ENCODE measurements at regions not wholly inside any gene's neighbourhood (a gene's known extent, or its start where the extent isn't known, plus 50 kb on each side); places are given as distances from the start of the nearest gene placed in this dataset.

DNA sequence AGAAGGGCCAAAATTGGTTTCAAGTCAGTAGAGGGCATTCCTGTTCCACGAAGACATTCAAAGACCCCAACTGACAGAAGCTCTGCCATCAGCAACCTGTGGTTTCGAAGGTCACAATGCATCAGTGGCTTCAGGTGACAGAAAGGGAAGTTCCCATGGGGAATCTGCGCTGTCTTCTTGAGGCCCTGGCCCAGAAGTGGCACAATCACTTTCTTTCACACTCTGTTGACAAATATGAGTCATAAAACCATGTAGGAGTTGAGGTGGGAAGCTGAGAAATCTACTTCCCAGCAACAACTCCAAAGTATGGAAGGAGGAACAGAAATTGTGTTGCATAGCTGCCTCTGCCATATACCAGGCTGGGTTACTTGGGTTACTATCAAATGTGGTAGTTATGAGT, 621.1 kb upstream of the FANCL start:
- Histone ChIP-seq H2AFZ (ENCODE audit: low read depth, low read length) (no peak overlapping the region), H3K9me3 (ENCODE audit: insufficient read depth, low read length) (no peaks in the 10 kb centered on the region), H3K36me3 (replicated peaks; ENCODE audit: low read depth, low read length) (no peaks in the 10 kb centered on the region), H3K4me3 (ENCODE audit: low read length) (no peak overlapping the region), H4K20me1 (ENCODE audit: insufficient read depth, low read length) (no peaks in the 10 kb centered on the region), H3K27ac (ENCODE audit: low read length) (peak overlapping the region; percentile 30; the same call in 1 of the 2 replicates), H3K4me2 (ENCODE audit: low read length) (peak overlapping the region; percentile 26), H3K9ac (ENCODE audit: low read length) (no peak overlapping the region), H3K4me1 (ENCODE audit: low read length) (peaks cover 55% of the 10 kb centered on the region), H3K27me3 (ENCODE audit: low read depth, low read length) (no peaks in the 10 kb centered on the region), H3K79me2 (ENCODE audit: low read length) (no peaks in the 10 kb centered on the region)
- no peak for TF ChIP-seq EZH2phosphoT487 (IDR thresholded peaks at IDR 0.05; ENCODE audit: low read depth)
- peak; percentile 33 for TF ChIP-seq CTCF (IDR thresholded peaks at IDR 0.05; ENCODE audit: low read depth, low read length)

DNA sequence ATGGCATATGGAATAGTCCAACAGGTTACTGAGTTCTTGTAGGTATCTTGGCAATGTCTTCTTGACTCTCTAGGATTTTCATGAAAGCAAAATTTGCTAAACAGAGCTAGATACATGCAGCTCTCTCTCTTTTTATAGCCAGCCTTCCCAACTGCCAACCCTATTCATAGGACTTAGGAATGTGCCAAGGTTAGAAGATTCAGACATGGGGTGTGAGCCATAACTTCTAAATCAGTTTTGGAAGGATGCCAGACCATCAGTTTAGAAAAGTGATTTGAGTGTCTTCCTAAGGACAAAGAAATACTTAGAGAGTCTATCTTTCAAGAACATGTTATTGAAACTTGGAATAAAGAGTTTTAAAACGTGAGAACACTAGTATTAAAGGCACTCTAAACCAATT, 619.5 kb upstream of the FANCL start:
- Histone ChIP-seq H2AFZ (ENCODE audit: low read depth, low read length) (no peak overlapping the region), H3K27me3 (ENCODE audit: low read depth, low read length) (no peaks in the 10 kb centered on the region), H3K4me2 (ENCODE audit: low read length) (no peak overlapping the region), H3K9ac (ENCODE audit: low read length) (no peak overlapping the region), H3K4me1 (ENCODE audit: low read length) (peaks cover 38% of the 10 kb centered on the region), H3K9me3 (ENCODE audit: insufficient read depth, low read length) (no peaks in the 10 kb centered on the region), H3K27ac (ENCODE audit: low read length) (no peak overlapping the region), H4K20me1 (ENCODE audit: insufficient read depth, low read length) (no peaks in the 10 kb centered on the region), H3K36me3 (replicated peaks; ENCODE audit: low read depth, low read length) (no peaks in the 10 kb centered on the region), H3K4me3 (ENCODE audit: low read length) (no peak overlapping the region), H3K79me2 (ENCODE audit: low read length) (no peaks in the 10 kb centered on the region)
- TF ChIP-seq CTCF (IDR thresholded peaks at IDR 0.05; ENCODE audit: low read depth, low read length) (no peak), EZH2phosphoT487 (IDR thresholded peaks at IDR 0.05; ENCODE audit: low read depth) (no peak)

DNA sequence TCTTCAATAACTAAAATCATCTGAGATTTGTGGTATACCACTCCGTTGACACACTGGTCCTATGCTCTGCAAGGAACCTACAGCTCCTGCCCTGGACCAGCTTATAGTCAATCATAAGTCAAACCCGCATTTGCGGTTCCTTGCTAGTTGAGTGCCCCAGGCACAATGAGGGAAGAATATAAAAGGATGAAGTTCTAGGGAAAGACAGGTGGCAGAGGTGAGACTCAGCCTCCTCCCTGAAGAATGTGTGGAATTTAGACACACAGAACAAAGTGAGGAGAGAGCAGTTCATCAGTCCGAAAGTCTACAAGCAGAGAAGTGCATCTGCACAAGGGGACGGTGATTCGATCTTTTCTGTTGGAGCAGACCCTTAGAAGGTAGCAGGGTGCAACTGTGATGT, 615.0 kb upstream of the FANCL start:
- no peak overlapping the region for H3K27ac ChIP-seq (ENCODE audit: low read length)
- H3K79me2 ChIP-seq (ENCODE audit: low read length): no peaks in the 10 kb centered on the region
- H3K4me3 ChIP-seq (ENCODE audit: low read length): no peak overlapping the region
- no peaks in the 10 kb centered on the region for H3K27me3 ChIP-seq (ENCODE audit: low read depth, low read length)
- H3K4me2 ChIP-seq (ENCODE audit: low read length): no peak overlapping the region
- no peaks in the 10 kb centered on the region for H3K9me3 ChIP-seq (ENCODE audit: insufficient read depth, low read length)
- no peaks in the 10 kb centered on the region for H3K4me1 ChIP-seq (ENCODE audit: low read length)
- TF ChIP-seq CTCF (IDR thresholded peaks at IDR 0.05; ENCODE audit: low read depth, low read length) (no peak), EZH2phosphoT487 (IDR thresholded peaks at IDR 0.05; ENCODE audit: low read depth) (no peak)
- H4K20me1 ChIP-seq (ENCODE audit: insufficient read depth, low read length): no peaks in the 10 kb centered on the region
- no peak overlapping the region for H3K9ac ChIP-seq (ENCODE audit: low read length)
- no peaks in the 10 kb centered on the region for H3K36me3 ChIP-seq (replicated peaks; ENCODE audit: low read depth, low read length)
- no peak overlapping the region for H2AFZ ChIP-seq (ENCODE audit: low read depth, low read length)

DNA sequence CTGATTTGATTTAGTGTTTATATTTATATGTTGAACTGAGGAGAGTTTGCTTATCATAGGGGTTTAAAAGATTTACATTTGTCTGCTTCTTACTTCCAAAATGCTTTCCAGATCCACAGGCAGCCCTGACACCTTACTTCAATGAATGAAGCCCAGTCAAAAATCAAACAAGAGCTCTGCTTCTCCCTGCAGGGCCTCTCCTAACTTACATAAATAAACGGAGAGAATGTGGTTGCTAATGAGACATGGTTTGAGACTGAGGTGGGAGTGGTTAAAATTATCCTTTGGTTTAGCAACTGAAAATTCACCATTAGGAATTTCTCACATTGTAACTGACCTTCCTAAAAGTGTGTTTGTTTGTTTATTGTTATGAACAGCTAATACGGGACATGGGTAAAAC, 612.3 kb upstream of the FANCL start:
- Histone ChIP-seq H3K27ac (ENCODE audit: low read length) (no peak overlapping the region), H3K36me3 (replicated peaks; ENCODE audit: low read depth, low read length) (no peaks in the 10 kb centered on the region), H2AFZ (ENCODE audit: low read depth, low read length) (no peak overlapping the region), H3K9me3 (ENCODE audit: insufficient read depth, low read length) (no peaks in the 10 kb centered on the region), H4K20me1 (ENCODE audit: insufficient read depth, low read length) (no peaks in the 10 kb centered on the region), H3K79me2 (ENCODE audit: low read length) (no peaks in the 10 kb centered on the region), H3K27me3 (ENCODE audit: low read depth, low read length) (no peaks in the 10 kb centered on the region), H3K4me3 (ENCODE audit: low read length) (no peak overlapping the region), H3K9ac (ENCODE audit: low read length) (no peak overlapping the region), H3K4me1 (ENCODE audit: low read length) (no peaks in the 10 kb centered on the region), H3K4me2 (ENCODE audit: low read length) (no peak overlapping the region)
- no peak for TF ChIP-seq EZH2phosphoT487 (IDR thresholded peaks at IDR 0.05; ENCODE audit: low read depth)
- no peak for TF ChIP-seq CTCF (IDR thresholded peaks at IDR 0.05; ENCODE audit: low read depth, low read length)

Measured in OCI-LY3 (cell line).